GM12878 (cell line): ENCODE measurements at regions not wholly inside any gene's neighbourhood (a gene's known extent, or its start where the extent isn't known, plus 50 kb on each side); places are given as distances from the start of the nearest gene placed in this dataset.

Experiments used
- ATAC-seq: fragments of 200-7000 bp; cut with Tn5 transposase; 3 replicates; pipeline ENCODE4 v1.9.1; 2020; ENCODE audit warnings: mild to moderate bottlenecking, moderate library complexity
- BruUV-seq: library from RNA; stranded (reverse); fragments of 400-500 nt; replicated peaks from 2 replicates; lab custom pipeline; 2021; lab: Mats Ljungman, UMichigan
- CTCF ChIA-PET: fragments of 300-600 bp; sonication (Branson Sonifier 250); formaldehyde crosslinking; extraction: SDS; loops from one replicate; lab custom pipeline; 2021; ENCODE audit warnings: inconsistent platforms; lab: Yijun Ruan, JAX
- POLR2A ChIA-PET: fragments of 350-600 bp; formaldehyde crosslinking; extraction: SDS; loops from one replicate; lab custom pipeline; 2021; ENCODE audit warnings: inconsistent platforms; lab: Charles Lee
- RAD21 ChIA-PET: fragments of 300-600 bp; sonication (Branson Sonifier 250); formaldehyde crosslinking; loops from one replicate; lab custom pipeline; 2023; ENCODE audit warnings: antibody characterized with exemption; ENCODE audit not compliant: unreplicated experiment; lab: Charles Lee
- SMC1A ChIA-PET: fragments of 300-600 bp; sonication (Branson Sonifier 250); formaldehyde crosslinking; loops from one replicate; lab custom pipeline; 2023; ENCODE audit not compliant: unreplicated experiment, uncharacterized antibody; lab: Charles Lee
- DNase-seq: peaks from one replicate; pipeline ENCODE4 v3.0.0-alpha.2; 2011; ENCODE audit warnings: low read depth, low spot score
- FAIRE-seq: peaks from 3 replicates; lab custom pipeline; 2011; peaks lifted over from hg19 to GRCh38; lab: Jason Lieb, UNC
- H2AFZ ChIP-seq: 2 replicates; pipeline ENCODE4 v1.6.0; 2011; ENCODE audit warnings: low read depth, low read length, control low read depth; ENCODE audit not compliant: control insufficient read depth
- H3K27ac ChIP-seq: 2 replicates; pipeline ENCODE4 v1.5.1; 2011; ENCODE audit warnings: control low read depth; ENCODE audit not compliant: control insufficient read depth, insufficient read depth
- H3K27me3 ChIP-seq, 2 experiments: replicated peaks in 1 of 2; 2 replicates each; pipeline versions ENCODE4 v1.6.0 to v1.6.1; 2011; ENCODE audit warnings: low read length in 1 of 2; ENCODE audit not compliant: control insufficient read depth in 2 of 2, insufficient read depth in 2 of 2
- H3K36me3 ChIP-seq, 2 experiments: 2 replicates each; pipeline ENCODE4 v1.5.1; 2011; ENCODE audit warnings: low read length in 1 of 2; ENCODE audit not compliant: control insufficient read depth in 2 of 2, insufficient read depth in 2 of 2
- H3K4me1 ChIP-seq: 2 replicates; pipeline ENCODE4 v1.6.1; 2011; ENCODE audit warnings: mild to moderate bottlenecking, low read length, moderate library complexity, mixed read lengths; ENCODE audit not compliant: control insufficient read depth, insufficient read depth
- H3K4me2 ChIP-seq: 2 replicates; pipeline ENCODE4 v1.6.0; 2011; ENCODE audit warnings: control low read depth; ENCODE audit not compliant: control insufficient read depth, insufficient read depth
- H3K4me3 ChIP-seq: fragments of 200-600 bp; sonication (generic); 2 replicates; pipeline ENCODE4 v1.5.1; 2016
- H3K79me2 ChIP-seq: 2 replicates; pipeline ENCODE4 v1.6.0; 2011; ENCODE audit warnings: low read length; ENCODE audit not compliant: control insufficient read depth, insufficient read depth
- H3K9ac ChIP-seq: 2 replicates; pipeline ENCODE4 v1.8.0; 2011; ENCODE audit warnings: low read length, control low read depth, mixed read lengths; ENCODE audit not compliant: control insufficient read depth, insufficient read depth
- H3K9me3 ChIP-seq: replicated peaks from 3 replicates; pipeline ENCODE4 v1.5.1; 2011; ENCODE audit warnings: mild to moderate bottlenecking, low read length; ENCODE audit not compliant: control insufficient read depth, insufficient read depth
- H4K20me1 ChIP-seq: 2 replicates; pipeline ENCODE4 v1.6.0; 2011; ENCODE audit not compliant: control insufficient read depth, insufficient read depth
- ASH2L ChIP-seq: fragments of 300-600, 200-600 bp; sonication (generic); IDR thresholded peaks from 2 replicates; pipeline ENCODE4 v1.6.1; 2017; ENCODE audit warnings: low read depth, mild to moderate bottlenecking, borderline replicate concordance
- ATF3 ChIP-seq: IDR thresholded peaks from 2 replicates; pipeline ENCODE4 v1.6.1; 2011; ENCODE audit warnings: low read depth, mild to moderate bottlenecking, low read length, moderate library complexity, borderline replicate concordance; ENCODE audit errors: extremely low read depth
- ATF7 ChIP-seq: fragments of 450-650 bp; IDR thresholded peaks from 2 replicates; pipeline ENCODE4 v1.6.1; 2016; ENCODE audit warnings: low read depth, mild to moderate bottlenecking
- BCL11A ChIP-seq: IDR thresholded peaks from 2 replicates; pipeline ENCODE4 v1.6.1; 2011; ENCODE audit warnings: low read depth, low read length
- CHD2 ChIP-seq: IDR thresholded peaks from 2 replicates; pipeline ENCODE4 v1.6.1; 2011; ENCODE audit warnings: low read depth, low read length, improper control_type of control experiment, borderline replicate concordance
- E2F8 ChIP-seq: fragments of 450-650 bp; IDR thresholded peaks from 2 replicates; pipeline ENCODE4 v1.6.1; 2018; ENCODE audit warnings: mild to moderate bottlenecking, low read depth, moderate library complexity; ENCODE audit not compliant: partially characterized antibody
- EP300 ChIP-seq, 2 experiments: fragments of 150-350 bp in 1 of 2; IDR thresholded peaks; 2 replicates each; pipeline ENCODE4 v1.6.1; 2011 to 2012; ENCODE audit warnings: low read depth in 2 of 2, low read length in 2 of 2, borderline replicate concordance in 1 of 2, improper control_type of control experiment in 1 of 2, inconsistent platforms in 1 of 2; ENCODE audit not compliant: control insufficient read depth in 1 of 2
- ESRRA ChIP-seq: IDR thresholded peaks from 2 replicates; pipeline ENCODE4 v1.6.1; 2012; ENCODE audit warnings: mild to moderate bottlenecking, low read length, improper control_type of control experiment
- IRF3 ChIP-seq: fragments of 450-650 bp; IDR thresholded peaks from 2 replicates; pipeline ENCODE4 v1.6.1; 2014; ENCODE audit warnings: mild to moderate bottlenecking
- KAT2A ChIP-seq: conservative IDR thresholded peaks from 2 replicates; pipeline ENCODE4 v1.6.1; 2011; ENCODE audit warnings: low read depth, low read length; ENCODE audit not compliant: control insufficient read depth
- MAX ChIP-seq: IDR thresholded peaks from 2 replicates; pipeline ENCODE4 v1.6.1; 2012; ENCODE audit warnings: low read depth, low read length, improper control_type of control experiment
- PAX8 ChIP-seq: fragments of 450-650 bp; IDR thresholded peaks from 2 replicates; pipeline ENCODE4 v1.6.1; 2017; ENCODE audit warnings: mild to moderate bottlenecking, moderate library complexity
- WGBS: methylation state at CpG from one replicate; pipeline ENCODE4 v1.1.6; 2016; ENCODE audit warnings: low lambda C conversion rate; ENCODE audit not compliant: insufficient replicate concordance, insufficient coverage; ENCODE audit errors: missing lambda C conversion rate; 5-methylcytosine and 5-hydroxymethylcytosine counted together
- in situ Hi-C: fragments of 300-500 bp; cut with MboI; formaldehyde crosslinking; loops from 9 replicates; pipeline ENCODE4 v1.14.3; 2018; ENCODE audit warnings: mixed read lengths
- intact Hi-C: fragments of 100-400 bp; cut with micrococcal nuclease; formaldehyde crosslinking; loops from one replicate; pipeline ENCODE4 v1.14.2; 2022; ENCODE audit not compliant: unreplicated experiment

GRCh38 chr4:35684755-35685154, 559.6 kb downstream of the ARAP2 start:
- ATAC-seq = no peak
- Histone ChIP-seq H2AFZ (no peak overlapping the region), H3K27me3 (no peaks in the 10 kb centered on the region), H3K4me1 (no peaks in the 10 kb centered on the region), H3K36me3 (no peaks in the 10 kb centered on the region), H3K9ac (no peak overlapping the region), H3K79me2 (no peaks in the 10 kb centered on the region), H3K4me3 (no peak overlapping the region), H3K27ac (no peak overlapping the region), H4K20me1 (no peaks in the 10 kb centered on the region), H3K9me3 (no peaks in the 10 kb centered on the region)
- ChIA-PET RAD21 (no interaction called here), CTCF (no interaction called here), SMC1A (interaction anchor here (0.6 to 1.2 kb wide), 2 partner anchors 12 to 44 kb away, joined by 3 to 6 read pairs; no protein-coding TSS in a partner anchor), POLR2A (no interaction called here)
- DNase-seq = no peak
- WGBS = 0% methylated on average over 1 of the region's 1 CpG
- no peak for FAIRE-seq
- BruUV-seq = no TSS peak
- in situ Hi-C loops (no loop called here), intact Hi-C loops (no loop called here)
- TF ChIP-seq CHD2 (no peak), ATF7 (peak; percentile 64; the same call in 1 of the 2 replicates)
- TF ChIP-seq, all 136 proteins: peak for 1
- H3K4me2 ChIP-seq = no peak overlapping the region

- Histone ChIP-seq H3K9ac (no peak overlapping the region), H3K9me3 (no peaks in the 10 kb centered on the region), H3K27me3 (no peaks in the 10 kb centered on the region), H3K4me1 (no peaks in the 10 kb centered on the region), H3K4me3 (no peak overlapping the region), H3K79me2 (no peaks in the 10 kb centered on the region), H3K27ac (no peak overlapping the region), H2AFZ (no peak overlapping the region), H4K20me1 (no peaks in the 10 kb centered on the region), H3K36me3 (no peaks in the 10 kb centered on the region), H3K4me2 (no peak overlapping the region)
- peak; percentile 35; the same call in 2 of the 3 replicates for ATAC-seq
- SMC1A ChIA-PET = no interaction called here
- no peak for DNase-seq
- WGBS = 47% methylated on average over 1 of the region's 1 CpG
- CTCF ChIA-PET = no interaction called here
- POLR2A ChIA-PET = no interaction called here
- in situ Hi-C loops (no loop called here), intact Hi-C loops (no loop called here)
- TF ChIP-seq KAT2A (no peak), ATF3 (no peak), IRF3 (no peak), PAX8 (no peak), E2F8 (no peak), ASH2L (no peak), MAX (no peak), ESRRA (no peak), BCL11A (no peak), EP300 (IDR thresholded peaks at IDR 0.05; ENCODE audit: borderline replicate concordance in 1 of 2, control insufficient read depth in 1 of 2, low read depth in 2 of 2, low read length in 2 of 2) (no peak)
- no TSS peak for BruUV-seq
- FAIRE-seq = no peak
- RAD21 ChIA-PET = no interaction called here
These were observed 554.4 kb downstream of the ARAP2 start for GRCh38 chr4:35689870-35690269.
